A549 (cell line): ENCODE measurements at regions not wholly inside any gene's neighbourhood (a gene's known extent, or its start where the extent isn't known, plus 50 kb on each side); places are given as distances from the start of the nearest gene placed in this dataset.

Experiments used
- BCL3 ChIP-seq: fragments of >200 bp; sonication (Bioruptor Twin); formaldehyde crosslinking; IDR thresholded peaks from 3 replicates; pipeline ENCODE4 v1.6.1; 2016
- CHD2 ChIP-seq: fragments of 150-350 bp; IDR thresholded peaks from 2 replicates; pipeline ENCODE4 v1.6.1; 2014; ENCODE audit warnings: low read length; ENCODE audit not compliant: partially characterized antibody
- CTCF ChIP-seq: fragments of >200 bp; sonication (Bioruptor Twin); formaldehyde crosslinking; IDR thresholded peaks from 3 replicates; pipeline ENCODE4 v1.5.1; 2016
- HDAC2 ChIP-seq: fragments of 200-600 bp; sonication (generic); IDR thresholded peaks from 2 replicates; pipeline ENCODE4 v1.6.1; 2016
- HMGXB4 ChIP-seq: fragments of 250-450 bp; sonication (Bioruptor Pico); IDR thresholded peaks from 2 replicates; pipeline ENCODE4 v1.5.0; 2021; ENCODE audit warnings: mild to moderate bottlenecking, moderate library complexity, borderline replicate concordance
- HOXB5 ChIP-seq: fragments of 250-450 bp; sonication (Bioruptor Pico); IDR thresholded peaks from 2 replicates; pipeline ENCODE4 v1.5.0; 2020; ENCODE audit warnings: mild to moderate bottlenecking, moderate library complexity
- PBX3 ChIP-seq: IDR thresholded peaks from 2 replicates; pipeline ENCODE4 v1.6.1; 2012
- PHF8 ChIP-seq: fragments of 200-600 bp; sonication (generic); IDR thresholded peaks from 2 replicates; pipeline ENCODE4 v1.6.1; 2016; ENCODE audit warnings: low read depth, mild to moderate bottlenecking, antibody characterized with exemption, moderate library complexity, borderline replicate concordance
- POLR2A ChIP-seq: IDR thresholded peaks from 2 replicates; pipeline ENCODE4 v1.6.1; 2012; ENCODE audit warnings: mild to moderate bottlenecking, low read length
- REST ChIP-seq: fragments of 200-600 bp; sonication (generic); IDR thresholded peaks from 2 replicates; pipeline ENCODE4 v1.6.1; 2016; ENCODE audit warnings: antibody characterized with exemption, mild to moderate bottlenecking, moderate library complexity

- TF ChIP-seq HOXB5 (no peak), CHD2 (no peak), CTCF (no peak), REST (no peak), HMGXB4 (CRISPR knock-in tag) (no peak), POLR2A (no peak), PHF8 (no peak), PBX3 (no peak), HDAC2 (no peak), BCL3 (no peak)
Measured at GRCh38 chr7:88437132-88437531, 130.4 kb upstream of the STEAP4 start.
